Caco-2 (cell line): ENCODE measurements at regions not wholly inside any gene's neighbourhood (a gene's known extent, or its start where the extent isn't known, plus 50 kb on each side); places are given as distances from the start of the nearest gene placed in this dataset.

Experiments
- BruUV-seq: library from RNA; stranded (reverse); fragments of 400-500 nt; replicated peaks from 2 replicates; lab custom pipeline; 2021; lab: Mats Ljungman, UMichigan
- CTCF ChIA-PET: fragments of 300-600 bp; sonication (Branson Sonifier 250); formaldehyde crosslinking; loops from one replicate; lab custom pipeline; 2022; ENCODE audit warnings: antibody characterized with exemption; lab: Charles Lee
- POLR2A ChIA-PET: fragments of 300-600 bp; sonication (Branson Sonifier 250); formaldehyde crosslinking; loops from one replicate; lab custom pipeline; 2022; ENCODE audit warnings: antibody characterized with exemption; lab: Charles Lee
- DNase-seq, 2 experiments: peaks; one replicate each; pipeline versions ENCODE4 v3.0.0 to v3.0.0-alpha.2; 2020 to 2022
- H3K27me3 ChIP-seq: replicated peaks from 2 replicates; pipeline ENCODE4 v1.6.0; 2011; ENCODE audit warnings: low read length; ENCODE audit not compliant: control insufficient read depth, insufficient read depth
- H3K36me3 ChIP-seq: 2 replicates; pipeline ENCODE4 v1.5.1; 2011; ENCODE audit warnings: low read length; ENCODE audit not compliant: control insufficient read depth, insufficient read depth
- H3K4me1 ChIP-seq: fragments of 250-450 bp; sonication (Bioruptor Pico); 2 replicates; pipeline ENCODE4 v1.5.1; 2020; ENCODE audit warnings: mild to moderate bottlenecking
- H3K4me3 ChIP-seq: 2 replicates; pipeline ENCODE4 v1.5.1; 2011; ENCODE audit warnings: low read depth, mild to moderate bottlenecking, control low read depth, low read length
- H3K9me3 ChIP-seq: fragments of 250-450 bp; sonication (Bioruptor Pico); 2 replicates; pipeline ENCODE4 v1.5.1; 2020; ENCODE audit warnings: mild to moderate bottlenecking, moderate library complexity
- H3K27ac Mint-ChIP-seq: one replicate; pipeline ENCODE4 v1.8.0; 2022; ENCODE audit warnings: mixed read lengths; ENCODE audit not compliant: unreplicated experiment
- H3K27me3 Mint-ChIP-seq: one replicate; pipeline ENCODE4 v1.8.0; 2022; ENCODE audit warnings: mixed read lengths; ENCODE audit not compliant: insufficient read depth, unreplicated experiment
- H3K36me3 Mint-ChIP-seq: one replicate; pipeline ENCODE4 v1.8.0; 2022; ENCODE audit warnings: mild to moderate bottlenecking, mixed read lengths; ENCODE audit not compliant: insufficient read depth, unreplicated experiment
- H3K4me1 Mint-ChIP-seq: one replicate; pipeline ENCODE4 v1.8.0; 2022; ENCODE audit warnings: low read depth, mixed read lengths; ENCODE audit not compliant: unreplicated experiment
- H3K4me3 Mint-ChIP-seq: one replicate; pipeline ENCODE4 v1.8.0; 2022; ENCODE audit warnings: mild to moderate bottlenecking, moderate library complexity, mixed read lengths; ENCODE audit not compliant: unreplicated experiment
- H3K9me3 Mint-ChIP-seq: one replicate; pipeline ENCODE4 v1.8.0; 2022; ENCODE audit warnings: mixed read lengths; ENCODE audit not compliant: unreplicated experiment
- intact Hi-C: fragments of 100-400 bp; cut with micrococcal nuclease; formaldehyde crosslinking; loops from one replicate; pipeline ENCODE4 v1.10.0; 2022; ENCODE audit not compliant: unreplicated experiment
- TF ChIP-seq, protein P1 (sequence below), 2 experiments: fragments of 200-600 bp in 1 of 2; IDR thresholded peaks; 1 replicate in 1 of 2; 2 replicates in 1 of 2; pipeline versions ENCODE4 v1.5.1 to v1.8.0; 2011 to 2022; ENCODE audit warnings: antibody characterized with exemption in 1 of 2, control low read depth in 1 of 2, inconsistent platforms in 1 of 2, low read depth in 1 of 2, low read length in 1 of 2, mild to moderate bottlenecking in 1 of 2, moderate library complexity in 1 of 2; ENCODE audit not compliant: insufficient read depth in 1 of 2, severe bottlenecking in 1 of 2, unreplicated experiment in 1 of 2

- Histone ChIP-seq H3K4me3 (no peak overlapping the region), H3K9me3 (peaks cover 5% of the 10 kb centered on the region), H3K4me1 (no peaks in the 10 kb centered on the region), H3K36me3 (no peaks in the 10 kb centered on the region), H3K27me3 (no peaks in the 10 kb centered on the region; the same call in none of the 2 replicates)
- Mint-ChIP-seq H3K4me3 (no peak overlapping the region), H3K4me1 (no peaks in the 10 kb centered on the region), H3K27ac (no peak overlapping the region), H3K27me3 (peaks cover 19% of the 10 kb centered on the region), H3K36me3 (no peaks in the 10 kb centered on the region), H3K9me3 (peaks cover 15% of the 10 kb centered on the region)
- ChIA-PET CTCF (no interaction called here), POLR2A (no interaction called here)
- intact Hi-C loops = loop anchor here (5.0 kb wide), 1 partner anchor 310 kb away; no protein-coding TSS in a partner anchor
- no TSS peak for BruUV-seq
- no peak for DNase-seq
- TF ChIP-seq, protein P1, sequence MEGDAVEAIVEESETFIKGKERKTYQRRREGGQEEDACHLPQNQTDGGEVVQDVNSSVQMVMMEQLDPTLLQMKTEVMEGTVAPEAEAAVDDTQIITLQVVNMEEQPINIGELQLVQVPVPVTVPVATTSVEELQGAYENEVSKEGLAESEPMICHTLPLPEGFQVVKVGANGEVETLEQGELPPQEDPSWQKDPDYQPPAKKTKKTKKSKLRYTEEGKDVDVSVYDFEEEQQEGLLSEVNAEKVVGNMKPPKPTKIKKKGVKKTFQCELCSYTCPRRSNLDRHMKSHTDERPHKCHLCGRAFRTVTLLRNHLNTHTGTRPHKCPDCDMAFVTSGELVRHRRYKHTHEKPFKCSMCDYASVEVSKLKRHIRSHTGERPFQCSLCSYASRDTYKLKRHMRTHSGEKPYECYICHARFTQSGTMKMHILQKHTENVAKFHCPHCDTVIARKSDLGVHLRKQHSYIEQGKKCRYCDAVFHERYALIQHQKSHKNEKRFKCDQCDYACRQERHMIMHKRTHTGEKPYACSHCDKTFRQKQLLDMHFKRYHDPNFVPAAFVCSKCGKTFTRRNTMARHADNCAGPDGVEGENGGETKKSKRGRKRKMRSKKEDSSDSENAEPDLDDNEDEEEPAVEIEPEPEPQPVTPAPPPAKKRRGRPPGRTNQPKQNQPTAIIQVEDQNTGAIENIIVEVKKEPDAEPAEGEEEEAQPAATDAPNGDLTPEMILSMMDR (IDR thresholded peaks at IDR 0.05; ENCODE audit: insufficient read depth in 1 of 2, low read depth in 1 of 2, low read length in 1 of 2, severe bottlenecking in 1 of 2, unreplicated experiment in 1 of 2) = no peak
Measured at GRCh38 chr4:3877236-3877635, 111.1 kb downstream of the ADRA2C start.

DNA sequence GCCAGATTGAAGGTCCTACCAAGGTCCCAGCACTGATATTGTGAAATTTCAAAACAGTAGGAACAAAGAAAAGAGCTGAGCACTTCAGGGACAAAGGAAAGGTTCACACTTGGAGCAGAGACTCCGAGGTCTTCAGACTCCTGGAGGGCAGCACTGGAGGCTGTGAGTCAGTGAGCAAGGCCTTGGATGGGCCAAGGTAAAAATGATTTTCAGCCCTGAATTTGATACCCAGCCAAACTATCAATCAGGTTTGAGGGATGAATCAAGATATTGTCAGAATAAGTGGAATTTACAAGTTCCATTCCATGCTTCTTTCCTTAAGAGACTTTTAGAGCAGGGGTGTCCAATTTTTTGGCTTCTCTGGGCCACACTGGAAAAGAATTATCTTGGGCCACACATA is 111.7 kb downstream of the ADRA2C start:
- DNase-seq = no peak
- no TSS peak for BruUV-seq
- peaks cover 5% of the 10 kb centered on the region for H3K9me3 ChIP-seq
- CTCF ChIA-PET = interaction anchor here (0.6 kb wide), 1 partner anchor 118 kb away, joined by 3 read pairs; no protein-coding TSS in a partner anchor
- no peaks in the 10 kb centered on the region; the same call in none of the 2 replicates for H3K27me3 ChIP-seq
- H3K4me3 ChIP-seq = no peak overlapping the region
- Mint-ChIP-seq H3K27ac (no peak overlapping the region), H3K9me3 (peaks cover 15% of the 10 kb centered on the region), H3K36me3 (no peaks in the 10 kb centered on the region), H3K27me3 (peaks cover 17% of the 10 kb centered on the region), H3K4me1 (no peaks in the 10 kb centered on the region), H3K4me3 (no peak overlapping the region)
- POLR2A ChIA-PET = no interaction called here
- TF ChIP-seq, protein P1 (IDR thresholded peaks at IDR 0.05; ENCODE audit: insufficient read depth in 1 of 2, low read depth in 1 of 2, low read length in 1 of 2, severe bottlenecking in 1 of 2, unreplicated experiment in 1 of 2) = no peak
- intact Hi-C loops = loop anchor here (5.0 kb wide), 1 partner anchor 311 kb away; no protein-coding TSS in a partner anchor
- no peaks in the 10 kb centered on the region for H3K4me1 ChIP-seq
- H3K36me3 ChIP-seq = no peaks in the 10 kb centered on the region

DNA sequence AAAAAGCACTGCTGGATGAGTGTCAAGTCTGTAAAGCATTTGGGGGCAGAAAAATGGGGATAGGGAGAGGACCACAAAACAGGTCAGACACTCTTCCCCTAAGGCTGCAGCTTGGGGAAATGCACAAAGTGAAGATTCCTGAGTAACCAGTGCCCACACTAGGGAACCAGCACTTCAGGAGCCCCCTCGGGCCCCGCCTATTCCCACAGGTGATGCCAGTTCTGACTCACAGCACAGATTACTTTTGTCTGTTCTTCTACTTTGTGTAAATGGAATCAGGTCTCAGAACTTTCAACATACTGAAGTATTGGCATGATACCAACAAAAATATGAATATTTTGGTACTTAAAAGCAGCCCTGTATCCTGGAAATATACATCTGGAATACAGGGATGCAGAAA is 112.5 kb downstream of the ADRA2C start:
- H3K4me3 Mint-ChIP-seq = no peak overlapping the region

More for the DNA sequence above, 112.5 kb downstream of the ADRA2C start:
- intact Hi-C loops = loop anchor here (5.0 kb wide), 1 partner anchor 311 kb away; no protein-coding TSS in a partner anchor
- H3K4me1 Mint-ChIP-seq = no peaks in the 10 kb centered on the region
- H3K4me3 ChIP-seq = no peak overlapping the region
- no peaks in the 10 kb centered on the region for H3K36me3 Mint-ChIP-seq
- BruUV-seq = no TSS peak
- H3K27me3 Mint-ChIP-seq = peaks cover 14% of the 10 kb centered on the region
- POLR2A ChIA-PET = no interaction called here
- no peak overlapping the region for H3K27ac Mint-ChIP-seq
- no peaks in the 10 kb centered on the region; the same call in 1 of the 2 replicates for H3K27me3 ChIP-seq
- no peaks in the 10 kb centered on the region for H3K36me3 ChIP-seq
- H3K4me1 ChIP-seq = no peaks in the 10 kb centered on the region
- TF ChIP-seq, protein P1 (IDR thresholded peaks at IDR 0.05; ENCODE audit: insufficient read depth in 1 of 2, low read depth in 1 of 2, low read length in 1 of 2, severe bottlenecking in 1 of 2, unreplicated experiment in 1 of 2) = no peak
- CTCF ChIA-PET = interaction anchor here (1.0 kb wide), 1 partner anchor 111 kb away, joined by 3 read pairs; no protein-coding TSS in a partner anchor
- DNase-seq = no peak
- H3K9me3 Mint-ChIP-seq = peaks cover 15% of the 10 kb centered on the region
- peaks cover 5% of the 10 kb centered on the region for H3K9me3 ChIP-seq
